Hepatocyte (in vitro differentiated cells): ENCODE measurements at regions not wholly inside any gene's neighbourhood (a gene's known extent, or its start where the extent isn't known, plus 50 kb on each side); places are given as distances from the start of the nearest gene placed in this dataset.

Source experiments
- CTCF ChIP-seq: fragments of 200-600 bp; sonication (generic); IDR thresholded peaks from 2 replicates; pipeline ENCODE4 v1.5.1; 2016; ENCODE audit warnings: antibody characterized with exemption, mild to moderate bottlenecking; ENCODE audit not compliant: poor library complexity
- EZH2phosphoT487 ChIP-seq: fragments of 200-600 bp; sonication (generic); IDR thresholded peaks from one replicate; pipeline ENCODE4 v1.6.1; 2018; ENCODE audit warnings: antibody characterized with exemption, mild to moderate bottlenecking, low read depth, moderate library complexity; ENCODE audit not compliant: unreplicated experiment, severe bottlenecking

- TF ChIP-seq CTCF (no peak), EZH2phosphoT487 (no peak)
Measured at GRCh38 chr22:48748113-48748859, 1079.4 kb downstream of the BRD1 start.
